Prostate gland (tissue), 2 donors: ENCODE measurements at regions not wholly inside any gene's neighbourhood (a gene's known extent, or its start where the extent isn't known, plus 50 kb on each side); places are given as distances from the start of the nearest gene placed in this dataset.

Experiments
- DNase-seq: peaks from one replicate; pipeline ENCODE4 v3.0.0-alpha.2; 2019; ENCODE audit warnings: low spot score
- H3K27ac ChIP-seq, 2 donors: fragments of 200-600 bp; sonication (generic); 2 replicates each; pipeline ENCODE4 v1.5.1; 2017 to 2019
- H3K27me3 ChIP-seq: fragments of 200-600 bp; sonication (generic); replicated peaks from 2 replicates; pipeline ENCODE4 v1.5.1; 2019; ENCODE audit not compliant: insufficient read depth
- H3K36me3 ChIP-seq, 2 donors: fragments of 200-600 bp; sonication (generic); 1 replicate in 1 of 2; 2 replicates in 1 of 2; pipeline versions ENCODE4 v1.5.1 to v1.8.1; 2017 to 2019
- H3K4me1 ChIP-seq: fragments of 200-600 bp; sonication (generic); replicated peaks from 2 replicates; pipeline ENCODE4 v1.5.1; 2019
- H3K4me3 ChIP-seq, 2 donors: fragments of 200-600 bp; sonication (generic); 2 replicates each; pipeline ENCODE4 v1.5.1; 2017 to 2019
- H3K9me3 ChIP-seq: fragments of 200-600 bp; sonication (generic); 2 replicates; pipeline ENCODE4 v1.5.1; 2017
- CTCF ChIP-seq, 4 experiments: fragments of 200-600 bp in 2 of 4; fragments of 450-650 bp in 2 of 4; sonication (generic) in 2 of 4; IDR thresholded peaks; 1 replicate in 3 of 4; 2 replicates in 1 of 4; pipeline ENCODE4 v1.5.1; 2016 to 2019; ENCODE audit warnings: antibody characterized with exemption in 4 of 4, mild to moderate bottlenecking in 2 of 4, moderate library complexity in 2 of 4
- POLR2A ChIP-seq: fragments of 450-650 bp; IDR thresholded peaks from one replicate; pipeline ENCODE4 v1.6.1; 2016; ENCODE audit warnings: antibody characterized with exemption, mild to moderate bottlenecking
- POLR2AphosphoS5 ChIP-seq: sonication (generic); formaldehyde crosslinking; IDR thresholded peaks from one replicate; pipeline ENCODE4 v1.6.1; 2017; ENCODE audit warnings: antibody characterized with exemption
- WGBS: methylation state at CpG from one replicate; pipeline ENCODE4 v1.1.5; 2018; 5-methylcytosine and 5-hydroxymethylcytosine counted together
- intact Hi-C: fragments of 100-400 bp; cut with DNase I; formaldehyde crosslinking; loops from one replicate; pipeline ENCODE4 v1.14.2; 2022

- intact Hi-C loops: no loop called here
- no peak overlapping the region for H3K4me3 ChIP-seq
- no peaks in the 10 kb centered on the region for H3K9me3 ChIP-seq
- H3K36me3 ChIP-seq: no peaks in the 10 kb centered on the region
- H3K27me3 ChIP-seq: no peaks in the 10 kb centered on the region
- no peak for TF ChIP-seq POLR2A
- no peak for TF ChIP-seq POLR2AphosphoS5
- TF ChIP-seq CTCF (IDR thresholded peaks at IDR 0.05): no peak
- 80% methylated on average over 3 of the region's 3 CpGs for WGBS
- no peaks in the 10 kb centered on the region for H3K4me1 ChIP-seq
- DNase-seq: no peak
- H3K27ac ChIP-seq: no peak overlapping the region
Observed at GRCh38 chr2:149915151-149915550, 327.6 kb upstream of the MMADHC start.

- peak; percentile 5 for DNase-seq
- 25% methylated on average over 3 of the region's 3 CpGs for WGBS
- no peaks in the 10 kb centered on the region for H3K9me3 ChIP-seq
- intact Hi-C loops: no loop called here
- H3K27me3 ChIP-seq: no peaks in the 10 kb centered on the region
- no peaks in the 10 kb centered on the region for H3K4me1 ChIP-seq
- TF ChIP-seq POLR2AphosphoS5 (no peak), POLR2A (no peak), CTCF (IDR thresholded peaks at IDR 0.05) (no peak)
- no peak overlapping the region for H3K27ac ChIP-seq
- H3K36me3 ChIP-seq: no peaks in the 10 kb centered on the region
- H3K4me3 ChIP-seq: no peak overlapping the region
Observed at GRCh38 chr2:149908726-149909683, 321.4 kb upstream of the MMADHC start.

GRCh38 chr2:149906886-149907285, 319.3 kb upstream of the MMADHC start:
- TF ChIP-seq POLR2A (no peak), POLR2AphosphoS5 (no peak), CTCF (IDR thresholded peaks at IDR 0.05) (no peak)
- DNase-seq: no peak
- Histone ChIP-seq H3K4me3 (no peak overlapping the region), H3K36me3 (no peaks in the 10 kb centered on the region), H3K27me3 (no peaks in the 10 kb centered on the region), H3K9me3 (no peaks in the 10 kb centered on the region), H3K4me1 (no peaks in the 10 kb centered on the region), H3K27ac (no peak overlapping the region)
- 76% methylated on average over 5 of the region's 5 CpGs for WGBS
- intact Hi-C loops: no loop called here

GRCh38 chr2:149904352-149905175, 317.0 kb upstream of the MMADHC start:
- Histone ChIP-seq H3K27ac (no peak overlapping the region), H3K9me3 (no peaks in the 10 kb centered on the region), H3K4me1 (no peaks in the 10 kb centered on the region), H3K36me3 (no peaks in the 10 kb centered on the region), H3K27me3 (no peaks in the 10 kb centered on the region), H3K4me3 (no peak overlapping the region)
- no peak for TF ChIP-seq CTCF (IDR thresholded peaks at IDR 0.05)
- TF ChIP-seq POLR2A: no peak
- no peak for TF ChIP-seq POLR2AphosphoS5
- intact Hi-C loops: no loop called here
- 82% methylated on average over 7 of the region's 7 CpGs for WGBS
- no peak for DNase-seq
